ENCODE measurements at regions not wholly inside any gene's neighbourhood (a gene's known extent, or its start where the extent isn't known, plus 50 kb on each side); places are given as distances from the start of the nearest gene placed in this dataset.

GRCh38 chrX:114508756-114509155, 75.1 kb upstream of the HTR2C start:
- TF ChIP-seq RFX5 (IDR thresholded peaks at IDR 0.05) (no peak), POLR2AphosphoS2 (conservative IDR thresholded peaks at IDR 0.05; ENCODE audit: low read length) (no peak), NPAS2 (CRISPR knock-in tag; IDR thresholded peaks at IDR 0.05; ENCODE audit: borderline replicate concordance) (no peak), CTCF (IDR thresholded peaks at IDR 0.05) (no peak), POLR2A (IDR thresholded peaks at IDR 0.05; ENCODE audit: low read length) (no peak), RAD21 (conservative IDR thresholded peaks at IDR 0.05 in 1 of 2, IDR thresholded peaks at IDR 0.05 in 1 of 2) (no peak), RCOR1 (IDR thresholded peaks at IDR 0.05; ENCODE audit: low read depth, low read length) (no peak), EP300 (IDR thresholded peaks at IDR 0.05) (no peak), KDM5A (IDR thresholded peaks at IDR 0.05) (no peak)

All from A549 (cell line).